SK-N-SH (cell line): ENCODE measurements at regions not wholly inside any gene's neighbourhood (a gene's known extent, or its start where the extent isn't known, plus 50 kb on each side); places are given as distances from the start of the nearest gene placed in this dataset.
"Not testable (repeated sequence)": the region's sequence is repeated elsewhere in the genome, so short reads cannot be mapped to it uniquely, and the experiment has no call there.

ENCODE experiments used
- CTCF ChIA-PET: fragments of 300-600, 350-600 bp; formaldehyde crosslinking; extraction: SDS; loops from one replicate; lab custom pipeline; 2021; lab: Yijun Ruan, JAX
- POLR2A ChIA-PET: fragments of 350-600 bp; sonication (Branson Sonifier 250); formaldehyde crosslinking; extraction: SDS; loops from one replicate; lab custom pipeline; 2020; ENCODE audit warnings: antibody characterized with exemption, inconsistent platforms; lab: Yijun Ruan, JAX
- DNase-seq: peaks from one replicate; pipeline ENCODE4 v3.0.0; 2012
- H2AFZ ChIP-seq: fragments of 200-600 bp; sonication (generic); 2 replicates; pipeline ENCODE4 v1.8.1; 2016; ENCODE audit warnings: antibody characterized with exemption, mild to moderate bottlenecking, low read depth
- H3F3A ChIP-seq: fragments of 200-600 bp; sonication (generic); replicated peaks from 2 replicates; pipeline ENCODE3; 2016; ENCODE audit warnings: antibody characterized with exemption, mild to moderate bottlenecking; ENCODE audit not compliant: insufficient read depth
- H3K27ac ChIP-seq, 2 experiments: fragments of 200-500 bp in 1 of 2; fragments of 200-600 bp in 1 of 2; sonication (Bioruptor generic) in 1 of 2; sonication (generic), shearing (Covaris generic) in 1 of 2; 2 replicates each; pipeline versions ENCODE4 v1.5.1 to v1.6.1; 2014 to 2016; ENCODE audit warnings: low read depth in 2 of 2, inconsistent platforms in 1 of 2, low read length in 1 of 2, mild to moderate bottlenecking in 1 of 2, mixed read lengths in 1 of 2
- H3K27me3 ChIP-seq: fragments of 200-600 bp; sonication (generic), shearing (Covaris generic); 2 replicates; pipeline ENCODE4 v1.6.1; 2016; ENCODE audit warnings: mixed run types; ENCODE audit not compliant: insufficient read depth
- H3K36me3 ChIP-seq, 2 experiments: fragments of 200-500 bp in 1 of 2; fragments of 200-600 bp in 1 of 2; sonication (Bioruptor generic) in 1 of 2; sonication (generic) in 1 of 2; replicated peaks in 1 of 2; 2 replicates each; pipeline versions ENCODE3 to v1.5.1; 2014 to 2016; ENCODE audit warnings: low read length in 1 of 2, mild to moderate bottlenecking in 1 of 2; ENCODE audit not compliant: insufficient read depth in 2 of 2, control insufficient read depth in 1 of 2
- H3K4me1 ChIP-seq, 2 experiments: fragments of 200-500 bp in 1 of 2; fragments of 200-600 bp in 1 of 2; sonication (Bioruptor generic) in 1 of 2; sonication (generic), shearing (Covaris generic) in 1 of 2; 2 replicates each; pipeline versions ENCODE4 v1.5.1 to v1.6.1; 2014 to 2016; ENCODE audit warnings: low read depth in 1 of 2, low read length in 1 of 2, mixed run types in 1 of 2; ENCODE audit not compliant: insufficient read depth in 2 of 2, control insufficient read depth in 1 of 2
- H3K4me2 ChIP-seq: fragments of 200-600 bp; sonication (generic), shearing (Covaris generic); 2 replicates; pipeline ENCODE4 v1.6.1; 2017; ENCODE audit warnings: mixed run types
- H3K4me3 ChIP-seq, 2 experiments: fragments of 200-500 bp in 1 of 2; fragments of 200-600 bp in 1 of 2; sonication (Bioruptor generic) in 1 of 2; sonication (generic), shearing (Covaris generic) in 1 of 2; 2 replicates each; pipeline versions ENCODE4 v1.5.1 to v1.8.1; 2014 to 2016; ENCODE audit warnings: low read depth in 2 of 2, inconsistent platforms in 1 of 2, low read length in 1 of 2, mild to moderate bottlenecking in 1 of 2, mixed read lengths in 1 of 2, moderate library complexity in 1 of 2
- H3K79me2 ChIP-seq: fragments of 200-600 bp; sonication (generic); 2 replicates; pipeline ENCODE4 v1.8.1; 2017; ENCODE audit warnings: mild to moderate bottlenecking; ENCODE audit not compliant: insufficient read depth
- H3K9ac ChIP-seq: fragments of 200-600 bp; sonication (generic); 2 replicates; pipeline ENCODE4 v1.6.1; 2017; ENCODE audit warnings: mixed run types
- H3K9me2 ChIP-seq: fragments of 200-600 bp; sonication (generic); 2 replicates; pipeline ENCODE4 v1.6.1; 2017; ENCODE audit warnings: mixed run types
- H3K9me3 ChIP-seq: fragments of 200-600 bp; sonication (generic); 2 replicates; pipeline ENCODE4 v1.6.1; 2017; ENCODE audit warnings: mixed run types, mild to moderate bottlenecking, moderate library complexity
- H4K20me1 ChIP-seq: fragments of 200-600 bp; sonication (generic); 2 replicates; pipeline ENCODE4 v1.6.1; 2017; ENCODE audit warnings: mild to moderate bottlenecking, mixed run types; ENCODE audit not compliant: insufficient read depth
- FOXM1 ChIP-seq: IDR thresholded peaks from 2 replicates; pipeline ENCODE4 v1.4.0; 2012; ENCODE audit warnings: low read depth, mild to moderate bottlenecking
- GABPA ChIP-seq: IDR thresholded peaks from 2 replicates; pipeline ENCODE4 v1.4.0; 2012; ENCODE audit warnings: low read depth, mild to moderate bottlenecking
- GATA2 ChIP-seq: sonication (generic); formaldehyde crosslinking; IDR thresholded peaks from 2 replicates; pipeline ENCODE4 v1.5.0; 2020; ENCODE audit warnings: mild to moderate bottlenecking, missing genetic modification reagents
- IRF3 ChIP-seq: fragments of 150-350 bp; IDR thresholded peaks from 2 replicates; pipeline ENCODE4 v1.6.1; 2016; ENCODE audit warnings: mild to moderate bottlenecking, low read depth, low read length
- JUND ChIP-seq: IDR thresholded peaks from 2 replicates; pipeline ENCODE4 v1.4.0; 2012
- MEF2A ChIP-seq: IDR thresholded peaks from 2 replicates; pipeline ENCODE4 v1.4.0; 2012; ENCODE audit warnings: low read depth, borderline replicate concordance
- MXI1 ChIP-seq: IDR thresholded peaks from 2 replicates; pipeline ENCODE4 v1.6.1; 2012; ENCODE audit warnings: mild to moderate bottlenecking, low read depth, low read length, improper control_type of control experiment
- POLR2AphosphoS5 ChIP-seq: IDR thresholded peaks from 2 replicates; pipeline ENCODE4 v1.6.1; 2012; ENCODE audit warnings: low read depth, low read length
- RAD21 ChIP-seq: IDR thresholded peaks from 2 replicates; pipeline ENCODE4 v1.6.1; 2012; ENCODE audit warnings: mild to moderate bottlenecking, low read length
- RCOR1 ChIP-seq: fragments of 150-350 bp; IDR thresholded peaks from 2 replicates; pipeline ENCODE4 v1.6.1; 2017; ENCODE audit warnings: antibody characterized with exemption, low read length
- RXRA ChIP-seq: IDR thresholded peaks from 2 replicates; pipeline ENCODE4 v1.4.0; 2012; ENCODE audit warnings: low read depth, mild to moderate bottlenecking, borderline replicate concordance
- SIN3A ChIP-seq: IDR thresholded peaks from 2 replicates; pipeline ENCODE4 v1.6.1; 2012; ENCODE audit warnings: low read depth, mild to moderate bottlenecking, low read length, moderate library complexity, borderline replicate concordance
- SMC3 ChIP-seq: IDR thresholded peaks from 2 replicates; pipeline ENCODE4 v1.6.1; 2012; ENCODE audit warnings: low read depth, low read length, improper control_type of control experiment
- TCF12 ChIP-seq: IDR thresholded peaks from 2 replicates; pipeline ENCODE4 v1.4.0; 2012
- USF1 ChIP-seq: IDR thresholded peaks from 2 replicates; pipeline ENCODE4 v1.4.0; 2012; ENCODE audit warnings: low read depth, borderline replicate concordance
- YY1 ChIP-seq: IDR thresholded peaks from 2 replicates; pipeline ENCODE4 v1.4.0; 2012; ENCODE audit warnings: low read depth, mild to moderate bottlenecking
- WGBS: methylation state at CpG from one replicate; pipeline ENCODE4 v1.1.6; 2017; ENCODE audit warnings: low lambda C conversion rate; 5-methylcytosine and 5-hydroxymethylcytosine counted together
- TF ChIP-seq, protein P1 (sequence below): fragments of 150-350 bp; IDR thresholded peaks from 2 replicates; pipeline ENCODE4 v1.6.1; 2017; ENCODE audit warnings: antibody characterized with exemption, low read length, low read depth, borderline replicate concordance

DNA sequence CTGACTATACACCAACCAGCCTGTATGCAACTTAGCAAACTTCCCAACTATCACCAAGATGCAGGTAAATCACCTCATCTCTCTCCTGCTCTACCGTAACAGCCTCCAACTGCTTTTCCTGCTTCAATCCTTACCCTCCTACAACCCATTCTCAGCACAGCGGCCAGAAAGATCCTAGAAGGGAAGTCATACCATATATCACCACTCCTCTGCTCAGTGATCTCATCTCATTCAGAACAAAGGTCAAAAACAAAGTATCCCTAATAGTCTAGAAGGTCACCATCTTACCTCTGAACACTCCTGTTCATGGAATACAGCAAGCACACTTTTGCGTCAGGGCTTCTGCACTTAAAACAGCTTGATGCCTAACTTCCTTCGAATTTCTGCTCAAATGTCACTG, 62.2 kb upstream of the RNF38 start:
- CTCF ChIA-PET = interaction anchor here (0.6 to 1.7 kb wide), 3 partner anchors 12 to 170 kb away, joined by 3 to 5 read pairs (median 3); no protein-coding TSS in a partner anchor
- POLR2A ChIA-PET = no interaction called here
- WGBS = 98% methylated on average over 4 of the region's 4 CpGs

DNA sequence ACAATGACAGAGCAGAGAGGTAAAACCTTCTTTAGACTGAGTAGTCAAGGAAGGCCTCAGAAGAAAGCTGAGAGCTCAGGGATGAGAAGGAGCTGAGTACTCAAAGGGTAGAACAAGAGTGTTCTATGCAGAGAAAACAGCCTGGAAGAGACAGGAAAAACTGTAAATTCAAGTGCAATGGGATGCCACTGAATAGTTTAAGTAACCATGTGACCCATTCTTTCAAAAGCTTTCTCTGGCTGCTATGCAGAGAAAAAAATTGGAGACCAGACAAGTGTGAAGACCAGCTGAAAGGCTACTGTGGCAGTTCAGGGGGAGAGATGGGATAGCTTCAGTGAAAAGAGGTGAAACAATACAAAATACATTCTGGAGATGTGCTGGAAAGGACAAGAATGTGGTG, 61.3 kb upstream of the RNF38 start:
- H2AFZ ChIP-seq = no peak overlapping the region
- H3K27me3 ChIP-seq = no peaks in the 10 kb centered on the region
- ChIA-PET POLR2A (no interaction called here), CTCF (interaction anchor here (1.7 to 1.9 kb wide), 3 partner anchors 11 to 55 kb away, joined by 5 to 6 read pairs (median 5); no protein-coding TSS in a partner anchor)
- no peak for DNase-seq
- H3K79me2 ChIP-seq = peaks cover 55% of the 10 kb centered on the region
- no peak overlapping the region for H3K4me3 ChIP-seq
- no peaks in the 10 kb centered on the region for H3K9me2 ChIP-seq
- H3K9ac ChIP-seq = no peak overlapping the region
- H3K9me3 ChIP-seq = no peaks in the 10 kb centered on the region
- H4K20me1 ChIP-seq = peaks cover 29% of the 10 kb centered on the region; the same call in 1 of the 2 replicates
- H3F3A ChIP-seq = peaks cover 7% of the 10 kb centered on the region
- no peaks in the 10 kb centered on the region for H3K36me3 ChIP-seq
- TF ChIP-seq USF1 (no peak), RCOR1 (no peak), POLR2AphosphoS5 (no peak), RXRA (no peak), GABPA (no peak), YY1 (no peak), IRF3 (no peak), MEF2A (no peak), SIN3A (no peak), JUND (no peak)
- TF ChIP-seq, protein P1, sequence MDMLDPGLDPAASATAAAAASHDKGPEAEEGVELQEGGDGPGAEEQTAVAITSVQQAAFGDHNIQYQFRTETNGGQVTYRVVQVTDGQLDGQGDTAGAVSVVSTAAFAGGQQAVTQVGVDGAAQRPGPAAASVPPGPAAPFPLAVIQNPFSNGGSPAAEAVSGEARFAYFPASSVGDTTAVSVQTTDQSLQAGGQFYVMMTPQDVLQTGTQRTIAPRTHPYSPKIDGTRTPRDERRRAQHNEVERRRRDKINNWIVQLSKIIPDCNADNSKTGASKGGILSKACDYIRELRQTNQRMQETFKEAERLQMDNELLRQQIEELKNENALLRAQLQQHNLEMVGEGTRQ = no peak
- H3K27ac ChIP-seq = no peak overlapping the region
- no peaks in the 10 kb centered on the region for H3K4me1 ChIP-seq
- no peak overlapping the region for H3K4me2 ChIP-seq

More for the DNA sequence above, 62.2 kb upstream of the RNF38 start:
- Histone ChIP-seq H3K4me3 (no peak overlapping the region), H3K27ac (no peak overlapping the region), H3K9ac (no peak overlapping the region), H3K27me3 (no peaks in the 10 kb centered on the region), H3K4me2 (no peak overlapping the region), H3K9me2 (no peaks in the 10 kb centered on the region), H3F3A (peaks cover 6% of the 10 kb centered on the region), H4K20me1 (peaks cover 27% of the 10 kb centered on the region), H3K9me3 (no peaks in the 10 kb centered on the region), H3K4me1 (no peaks in the 10 kb centered on the region), H2AFZ (no peak overlapping the region), H3K79me2 (peaks cover 49% of the 10 kb centered on the region), H3K36me3 (no peaks in the 10 kb centered on the region)
- TF ChIP-seq TCF12 (no peak), GATA2 (CRISPR knock-in tag) (no peak), RXRA (no peak), RAD21 (no peak), GABPA (no peak), FOXM1 (no peak), MXI1 (no peak), SMC3 (no peak), YY1 (no peak)
- no peak for DNase-seq

GRCh38 chr9:36458430-36458915, 58.4 kb upstream of the RNF38 start:
- Histone ChIP-seq H4K20me1 (0 out of 2 replicates have a peak, but pooled peaks cover 17% of the 10 kb centered on the region), H3K79me2 (peaks cover 57% of the 10 kb centered on the region)
- H3K36me3 ChIP-seq, H3K4me3 ChIP-seq, H3F3A ChIP-seq, H2AFZ ChIP-seq, H3K27ac ChIP-seq, POLR2A ChIA-PET, H3K9me3 ChIP-seq, H3K27me3 ChIP-seq, H3K9ac ChIP-seq, H3K4me2 ChIP-seq, H3K9me2 ChIP-seq, DNase-seq, H3K4me1 ChIP-seq: not testable (repeated sequence)
- CTCF ChIA-PET = interaction anchor here (0.7 to 2.9 kb wide), 2 partner anchors 51 to 271 kb away, joined by 3 to 20 read pairs; no protein-coding TSS in a partner anchor
- 95% methylated on average over 17 of the region's 17 CpGs for WGBS
